Skeletal muscle tissue (tissue), 3 donors: ENCODE measurements at regions not wholly inside any gene's neighbourhood (a gene's known extent, or its start where the extent isn't known, plus 50 kb on each side); places are given as distances from the start of the nearest gene placed in this dataset.

Experiments
- H3K27ac ChIP-seq: one replicate; pipeline ENCODE4 v1.7.0; 2013; ENCODE audit warnings: mild to moderate bottlenecking, low read depth, low read length, inconsistent platforms
- H3K27me3 ChIP-seq, 3 donors: one replicate each; pipeline ENCODE4 v1.7.0; 2013; ENCODE audit warnings: low read length in 3 of 3; ENCODE audit not compliant: control insufficient read depth in 3 of 3, insufficient read depth in 3 of 3
- H3K36me3 ChIP-seq, 3 donors: one replicate each; pipeline ENCODE4 v1.7.0; 2013; ENCODE audit warnings: low read length in 3 of 3; ENCODE audit not compliant: control insufficient read depth in 3 of 3, insufficient read depth in 3 of 3
- H3K4me1 ChIP-seq, 3 donors: one replicate each; pipeline ENCODE4 v1.7.0; 2013; ENCODE audit warnings: low read length in 3 of 3, mild to moderate bottlenecking in 3 of 3; ENCODE audit not compliant: control insufficient read depth in 3 of 3, insufficient read depth in 3 of 3
- H3K4me3 ChIP-seq, 3 donors: one replicate each; pipeline ENCODE4 v1.7.0; 2013; ENCODE audit warnings: low read length in 3 of 3
- H3K9ac ChIP-seq, 3 donors: one replicate each; pipeline ENCODE4 v1.7.0; 2013; ENCODE audit warnings: low read length in 3 of 3, mild to moderate bottlenecking in 3 of 3, moderate library complexity in 2 of 3, low read depth in 1 of 3
- H3K9me3 ChIP-seq, 3 donors: one replicate each; pipeline ENCODE4 v1.7.0; 2013; ENCODE audit warnings: low read length in 3 of 3; ENCODE audit not compliant: control insufficient read depth in 3 of 3
- donor health status: Osteomylitis.

GRCh38 chr13:105572401-105572800 lies 963.1 kb downstream of the EFNB2 start:
- H3K27me3 ChIP-seq, result no peaks in the 10 kb centered on the region
- no peaks in the 10 kb centered on the region for H3K9me3 ChIP-seq
- no peak overlapping the region for H3K9ac ChIP-seq
- no peak overlapping the region for H3K27ac ChIP-seq
- H3K36me3 ChIP-seq, result no peaks in the 10 kb centered on the region
- H3K4me3 ChIP-seq, result no peak overlapping the region
- no peaks in the 10 kb centered on the region for H3K4me1 ChIP-seq

DNA sequence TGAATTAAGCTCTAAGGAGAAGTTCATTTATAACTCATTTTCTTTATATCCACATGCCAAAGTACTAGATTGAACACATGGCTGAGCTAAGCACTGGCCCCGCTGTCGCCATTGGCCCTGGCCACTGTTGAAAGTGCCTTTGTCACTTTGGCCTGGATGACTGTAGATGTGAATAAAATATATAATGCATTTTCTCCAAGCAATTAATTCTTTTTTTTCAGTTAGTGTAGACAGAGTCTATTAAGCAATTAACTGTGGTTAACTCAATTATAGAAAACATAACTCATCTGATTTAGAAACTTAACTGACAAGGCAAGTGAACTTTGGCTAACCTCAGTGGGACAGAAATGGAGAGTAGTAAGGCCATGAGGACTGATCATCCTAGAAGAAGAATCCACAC lies 965.6 kb downstream of the EFNB2 start:
- Histone ChIP-seq H3K36me3 (no peaks in the 10 kb centered on the region), H3K9me3 (no peaks in the 10 kb centered on the region), H3K4me1 (no peaks in the 10 kb centered on the region), H3K4me3 (no peak overlapping the region), H3K9ac (no peak overlapping the region), H3K27ac (no peak overlapping the region), H3K27me3 (no peaks in the 10 kb centered on the region)

GRCh38 chr13:105567951-105568525 lies 967.4 kb downstream of the EFNB2 start:
- Histone ChIP-seq H3K4me3 (no peak overlapping the region), H3K9me3 (no peaks in the 10 kb centered on the region), H3K27ac (no peak overlapping the region), H3K27me3 (no peaks in the 10 kb centered on the region), H3K9ac (no peak overlapping the region), H3K36me3 (no peaks in the 10 kb centered on the region), H3K4me1 (no peaks in the 10 kb centered on the region)

GRCh38 chr13:105565136-105565727 lies 970.2 kb downstream of the EFNB2 start:
- no peaks in the 10 kb centered on the region for H3K36me3 ChIP-seq
- H3K27me3 ChIP-seq, result no peaks in the 10 kb centered on the region
- H3K4me1 ChIP-seq, result no peaks in the 10 kb centered on the region
- no peak overlapping the region for H3K4me3 ChIP-seq
- no peak overlapping the region for H3K9ac ChIP-seq
- H3K27ac ChIP-seq, result no peak overlapping the region
- H3K9me3 ChIP-seq, result no peaks in the 10 kb centered on the region

DNA sequence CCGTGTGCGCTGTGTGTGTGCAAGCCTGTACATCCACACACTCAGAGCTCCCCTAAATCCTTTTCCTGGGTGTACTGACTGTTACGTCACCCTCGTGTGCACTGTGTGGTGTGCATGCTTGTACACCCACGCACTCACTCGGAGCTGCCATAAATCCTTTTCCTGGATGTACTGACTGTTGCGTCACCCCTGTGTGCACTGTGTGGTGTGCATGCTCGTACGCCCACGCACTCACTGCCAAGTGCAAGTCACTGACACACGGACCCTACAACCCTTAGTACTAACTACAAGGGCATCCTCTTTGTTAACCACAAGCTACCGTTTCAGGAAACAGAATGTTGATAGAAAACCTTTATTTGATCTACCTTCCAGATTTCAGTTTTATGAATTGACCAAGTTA lies 983.4 kb downstream of the EFNB2 start:
- no peaks in the 10 kb centered on the region for H3K27me3 ChIP-seq
- no peak overlapping the region for H3K4me3 ChIP-seq
- no peak overlapping the region for H3K27ac ChIP-seq
- H3K9me3 ChIP-seq, result no peaks in the 10 kb centered on the region
- H3K4me1 ChIP-seq, result no peaks in the 10 kb centered on the region
- H3K9ac ChIP-seq, result no peak overlapping the region
- H3K36me3 ChIP-seq, result no peaks in the 10 kb centered on the region

DNA sequence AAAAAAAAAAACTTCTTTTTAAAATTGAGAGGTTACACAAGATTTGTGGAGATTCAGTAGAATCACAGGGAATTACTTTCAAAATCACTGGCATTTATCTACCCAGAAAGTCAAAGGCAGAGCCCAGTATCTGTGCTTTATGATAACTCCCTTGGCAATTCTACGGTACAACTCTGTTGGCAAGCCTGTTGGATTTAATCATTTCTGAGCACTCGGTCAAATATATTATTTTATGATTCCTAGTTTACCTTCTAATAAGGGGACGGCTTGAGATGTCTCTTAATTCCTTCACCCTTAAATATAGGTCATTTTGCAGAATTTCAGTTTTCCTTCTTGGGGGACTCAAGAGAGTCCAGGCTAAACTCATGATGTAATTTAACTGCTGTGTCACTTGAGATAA lies 987.6 kb downstream of the EFNB2 start:
- Histone ChIP-seq H3K27me3 (no peaks in the 10 kb centered on the region), H3K27ac (no peak overlapping the region), H3K9ac (no peak overlapping the region), H3K4me1 (no peaks in the 10 kb centered on the region), H3K36me3 (no peaks in the 10 kb centered on the region), H3K9me3 (no peaks in the 10 kb centered on the region), H3K4me3 (no peak overlapping the region)

DNA sequence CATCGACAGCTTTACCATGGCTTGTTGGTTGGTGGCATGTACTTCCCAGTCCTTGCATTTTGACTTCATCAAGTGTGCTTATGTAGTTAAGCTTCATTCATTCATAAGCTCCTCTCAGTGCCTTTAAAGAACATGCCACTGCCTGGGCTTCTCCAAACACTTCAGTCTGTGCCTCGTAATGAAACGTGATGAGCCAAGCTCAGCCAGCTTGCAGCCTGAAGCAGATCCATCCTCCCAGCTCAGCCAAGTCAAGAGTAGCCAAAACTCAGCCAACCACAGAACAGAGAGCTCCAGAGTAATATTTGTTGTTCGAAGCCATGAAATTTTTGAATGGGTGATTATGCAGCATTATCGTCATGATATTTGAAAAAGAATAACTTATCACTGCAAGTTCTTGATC lies 989.7 kb downstream of the EFNB2 start:
- Histone ChIP-seq H3K4me3 (no peak overlapping the region), H3K9me3 (no peaks in the 10 kb centered on the region), H3K27me3 (no peaks in the 10 kb centered on the region), H3K9ac (no peak overlapping the region), H3K27ac (no peak overlapping the region), H3K36me3 (no peaks in the 10 kb centered on the region), H3K4me1 (no peaks in the 10 kb centered on the region)

GRCh38 chr13:105543742-105544141 lies 991.7 kb downstream of the EFNB2 start:
- Histone ChIP-seq H3K27ac (no peak overlapping the region), H3K4me1 (no peaks in the 10 kb centered on the region), H3K9ac (no peak overlapping the region), H3K9me3 (no peaks in the 10 kb centered on the region), H3K36me3 (no peaks in the 10 kb centered on the region), H3K4me3 (no peak overlapping the region), H3K27me3 (no peaks in the 10 kb centered on the region)

DNA sequence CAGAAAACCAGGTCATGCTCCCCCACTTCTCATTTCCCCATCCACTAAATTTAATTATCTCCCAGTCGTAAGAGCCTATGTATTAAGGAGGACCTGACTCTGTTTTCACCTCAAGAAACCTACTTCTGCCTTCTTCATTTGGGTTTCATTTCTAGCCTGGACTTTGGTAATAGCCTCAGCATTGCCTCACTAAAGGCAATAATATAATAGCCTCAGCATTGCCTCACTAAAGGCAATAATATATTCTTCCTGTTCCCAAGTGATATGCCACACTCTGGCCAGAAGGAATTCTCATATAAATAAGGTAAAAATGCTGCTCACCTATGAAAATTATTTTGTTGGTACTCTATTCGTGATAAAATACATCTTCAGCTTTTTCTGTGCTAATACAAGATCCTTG lies 993.9 kb downstream of the EFNB2 start:
- Histone ChIP-seq H3K4me3 (no peak overlapping the region), H3K27me3 (no peaks in the 10 kb centered on the region), H3K4me1 (no peaks in the 10 kb centered on the region), H3K9ac (no peak overlapping the region), H3K36me3 (no peaks in the 10 kb centered on the region), H3K27ac (no peak overlapping the region), H3K9me3 (no peaks in the 10 kb centered on the region)

GRCh38 chr13:105538346-105538745 lies 997.1 kb downstream of the EFNB2 start:
- Histone ChIP-seq H3K9ac (no peak overlapping the region), H3K9me3 (no peaks in the 10 kb centered on the region), H3K4me3 (no peak overlapping the region), H3K27me3 (no peaks in the 10 kb centered on the region), H3K36me3 (no peaks in the 10 kb centered on the region), H3K4me1 (no peaks in the 10 kb centered on the region), H3K27ac (no peak overlapping the region)
